ENCODE measurements at regions not wholly inside any gene's neighbourhood (a gene's known extent, or its start where the extent isn't known, plus 50 kb on each side); places are given as distances from the start of the nearest gene placed in this dataset.
A peak's percentile ranks its signal among the peaks of the same experiment; 100 is the strongest.

GRCh38 chr11:112769584-112769983 lies 191.6 kb upstream of the NCAM1 start:
- no peak for DNase-seq

- DNase-seq = no peak
Observed at GRCh38 chr11:112770033-112770432, 191.2 kb upstream of the NCAM1 start.

- DNase-seq = no peak
Observed at GRCh38 chr11:112770487-112770886, 190.7 kb upstream of the NCAM1 start.

GRCh38 chr11:112771851-112772250 lies 189.4 kb upstream of the NCAM1 start:
- DNase-seq = no peak

GRCh38 chr11:112773264-112773663 lies 188.0 kb upstream of the NCAM1 start:
- no peak for DNase-seq

- DNase-seq = no peak
Observed at GRCh38 chr11:112776834-112777233, 184.4 kb upstream of the NCAM1 start.

- DNase-seq = no peak
Observed at GRCh38 chr11:112777283-112777751, 183.9 kb upstream of the NCAM1 start.

GRCh38 chr11:112778091-112778876 lies 182.9 kb upstream of the NCAM1 start:
- no peak for DNase-seq

GRCh38 chr11:112778877-112779266 lies 182.3 kb upstream of the NCAM1 start:
- DNase-seq = no peak

GRCh38 chr11:112780351-112781087 lies 180.7 kb upstream of the NCAM1 start:
- DNase-seq = no peak

GRCh38 chr11:112783945-112784322 lies 177.3 kb upstream of the NCAM1 start:
- DNase-seq = no peak

- DNase-seq = no peak
Observed at GRCh38 chr11:112784323-112785073, 176.7 kb upstream of the NCAM1 start.

- DNase-seq = no peak
Observed at GRCh38 chr11:112785149-112785548, 176.1 kb upstream of the NCAM1 start.

- no peak for DNase-seq
Observed at GRCh38 chr11:112785719-112786118, 175.5 kb upstream of the NCAM1 start.

- DNase-seq = no peak
Observed at GRCh38 chr11:112786196-112786595, 175.0 kb upstream of the NCAM1 start.

GRCh38 chr11:112786886-112787530 lies 174.2 kb upstream of the NCAM1 start:
- no peak for DNase-seq

GRCh38 chr11:112789481-112789880 lies 171.7 kb upstream of the NCAM1 start:
- DNase-seq = no peak

- no peak for DNase-seq
Observed at GRCh38 chr11:112790286-112790685, 170.9 kb upstream of the NCAM1 start.

- DNase-seq = no peak
Observed at GRCh38 chr11:112792070-112792469, 169.2 kb upstream of the NCAM1 start.

- DNase-seq = no peak
Observed at GRCh38 chr11:112793416-112793815, 167.8 kb upstream of the NCAM1 start.

GRCh38 chr11:112794331-112794846 lies 166.8 kb upstream of the NCAM1 start:
- DNase-seq = no peak

GRCh38 chr11:112795142-112795815 lies 165.9 kb upstream of the NCAM1 start:
- DNase-seq = peak; percentile 28
